ENCODE measurements at regions not wholly inside any gene's neighbourhood (a gene's known extent, or its start where the extent isn't known, plus 50 kb on each side); places are given as distances from the start of the nearest gene placed in this dataset.

- H3K4me3 Mint-ChIP-seq (ENCODE audit: unreplicated experiment) = no peak overlapping the region
- H3K27ac Mint-ChIP-seq (ENCODE audit: unreplicated experiment) = no peak overlapping the region
- H3K9me3 Mint-ChIP-seq (ENCODE audit: unreplicated experiment) = no peaks in the 10 kb centered on the region
- TF ChIP-seq CTCF (IDR thresholded peaks at IDR 0.05; ENCODE audit: partially characterized antibody, unreplicated experiment) = no peak
- DNase-seq = no peak
- no peaks in the 10 kb centered on the region for H3K36me3 Mint-ChIP-seq (ENCODE audit: unreplicated experiment)
- no peaks in the 10 kb centered on the region for H3K27me3 Mint-ChIP-seq (ENCODE audit: unreplicated experiment)
- peaks cover 3% of the 10 kb centered on the region for H3K4me1 Mint-ChIP-seq (ENCODE audit: low read depth, unreplicated experiment)
Measured at GRCh38 chr18:27662949-27663348, 477.8 kb upstream of the CHST9 start.

- H3K4me1 Mint-ChIP-seq (ENCODE audit: low read depth, unreplicated experiment) = peaks cover 3% of the 10 kb centered on the region
Measured at GRCh38 chr18:27662537-27662936, 477.4 kb upstream of the CHST9 start.

GRCh38 chr18:27661320-27662018, 476.4 kb upstream of the CHST9 start:
- no peak for DNase-seq
- no peaks in the 10 kb centered on the region for H3K4me1 Mint-ChIP-seq (ENCODE audit: low read depth, unreplicated experiment)

More at GRCh38 chr18:27662537-27662936, 477.4 kb upstream of the CHST9 start:
- Mint-ChIP-seq H3K4me3 (ENCODE audit: unreplicated experiment) (no peak overlapping the region), H3K27ac (ENCODE audit: unreplicated experiment) (no peak overlapping the region), H3K36me3 (ENCODE audit: unreplicated experiment) (no peaks in the 10 kb centered on the region), H3K27me3 (ENCODE audit: unreplicated experiment) (no peaks in the 10 kb centered on the region), H3K9me3 (ENCODE audit: unreplicated experiment) (no peaks in the 10 kb centered on the region)
- no peak for TF ChIP-seq CTCF (IDR thresholded peaks at IDR 0.05; ENCODE audit: partially characterized antibody, unreplicated experiment)
- DNase-seq = no peak

GRCh38 chr18:27656905-27657304, 471.8 kb upstream of the CHST9 start:
- no peak for TF ChIP-seq CTCF (IDR thresholded peaks at IDR 0.05; ENCODE audit: partially characterized antibody, unreplicated experiment)
- Mint-ChIP-seq H3K4me3 (ENCODE audit: unreplicated experiment) (no peak overlapping the region), H3K36me3 (ENCODE audit: unreplicated experiment) (no peaks in the 10 kb centered on the region), H3K27me3 (ENCODE audit: unreplicated experiment) (no peaks in the 10 kb centered on the region), H3K4me1 (ENCODE audit: low read depth, unreplicated experiment) (no peaks in the 10 kb centered on the region), H3K9me3 (ENCODE audit: unreplicated experiment) (no peaks in the 10 kb centered on the region), H3K27ac (ENCODE audit: unreplicated experiment) (no peak overlapping the region)
- no peak for DNase-seq

More at GRCh38 chr18:27661320-27662018, 476.4 kb upstream of the CHST9 start:
- no peaks in the 10 kb centered on the region for H3K36me3 Mint-ChIP-seq (ENCODE audit: unreplicated experiment)
- no peaks in the 10 kb centered on the region for H3K27me3 Mint-ChIP-seq (ENCODE audit: unreplicated experiment)
- no peak overlapping the region for H3K4me3 Mint-ChIP-seq (ENCODE audit: unreplicated experiment)
- no peak for TF ChIP-seq CTCF (IDR thresholded peaks at IDR 0.05; ENCODE audit: partially characterized antibody, unreplicated experiment)
- H3K9me3 Mint-ChIP-seq (ENCODE audit: unreplicated experiment) = no peaks in the 10 kb centered on the region
- H3K27ac Mint-ChIP-seq (ENCODE audit: unreplicated experiment) = peak overlapping the region; percentile 69

GRCh38 chr18:27656167-27656778, 471.2 kb upstream of the CHST9 start:
- Mint-ChIP-seq H3K27me3 (ENCODE audit: unreplicated experiment) (no peaks in the 10 kb centered on the region), H3K4me1 (ENCODE audit: low read depth, unreplicated experiment) (no peaks in the 10 kb centered on the region), H3K9me3 (ENCODE audit: unreplicated experiment) (no peaks in the 10 kb centered on the region), H3K4me3 (ENCODE audit: unreplicated experiment) (no peak overlapping the region), H3K36me3 (ENCODE audit: unreplicated experiment) (no peaks in the 10 kb centered on the region), H3K27ac (ENCODE audit: unreplicated experiment) (no peak overlapping the region)
- no peak for DNase-seq
- TF ChIP-seq CTCF (IDR thresholded peaks at IDR 0.05; ENCODE audit: partially characterized antibody, unreplicated experiment) = no peak

Measured in glutamatergic neuron (in vitro differentiated cells).